Psoas muscle (tissue), 7 donors: ENCODE measurements at regions not wholly inside any gene's neighbourhood (a gene's known extent, or its start where the extent isn't known, plus 50 kb on each side); places are given as distances from the start of the nearest gene placed in this dataset.
"Not testable (repeated sequence)": the region's sequence is repeated elsewhere in the genome, so short reads cannot be mapped to it uniquely, and the experiment has no call there.

Source experiments
- ATAC-seq, 4 donors: fragments of 200-7000 bp; cut with Tn5 transposase; one replicate each; pipeline ENCODE4 v1.9.1; 2020; ENCODE audit warnings: moderate library complexity in 3 of 4, mild to moderate bottlenecking in 2 of 4
- DNase-seq, 2 donors: peaks; one replicate each; pipeline ENCODE4 v3.0.0-alpha.2; 2020
- H3K27ac ChIP-seq: fragments of 200-600 bp; one replicate; pipeline ENCODE4 v1.8.0; 2022
- H3K27me3 ChIP-seq, 3 donors: fragments of 200-600 bp in 1 of 3; one replicate each; pipeline versions ENCODE4 v1.6.1 to v1.8.0; 2013 to 2022; ENCODE audit warnings: low read length in 2 of 3, mild to moderate bottlenecking in 2 of 3, moderate library complexity in 1 of 3; ENCODE audit not compliant: insufficient read depth in 3 of 3
- H3K36me3 ChIP-seq, 2 donors: fragments of 200-600 bp in 1 of 2; one replicate each; pipeline versions ENCODE4 v1.6.1 to v1.8.0; 2013 to 2022; ENCODE audit warnings: low read depth in 1 of 2, mild to moderate bottlenecking in 1 of 2, moderate library complexity in 1 of 2; ENCODE audit not compliant: insufficient read depth in 1 of 2
- H3K4me1 ChIP-seq: fragments of 200-600 bp; one replicate; pipeline ENCODE4 v1.8.0; 2022
- H3K4me3 ChIP-seq: fragments of 200-600 bp; one replicate; pipeline ENCODE4 v1.8.0; 2022; ENCODE audit warnings: mild to moderate bottlenecking
- H3K9me3 ChIP-seq: fragments of 200-600 bp; one replicate; pipeline ENCODE4 v1.8.0; 2022
- WGBS, 3 donors: extraction: QIAGEN DNeasy Blood & Tissue Kit; methylation state at CpG; one replicate each; pipeline versions ENCODE4 v1.1.6 to v1.1.7; 2013; 5-methylcytosine and 5-hydroxymethylcytosine counted together
- intact Hi-C, 2 donors: fragments of 100-400 bp; cut with DNase I; formaldehyde crosslinking; loops; one replicate each; pipeline versions ENCODE4 v1.11.0 to v1.14.2; 2022
- TF ChIP-seq, protein P1 (sequence below): fragments of 200-600 bp; IDR thresholded peaks from one replicate; pipeline ENCODE4 v1.8.0; 2022; ENCODE audit warnings: antibody characterized with exemption
- donor health status: healthy with polysubstance abuse.
- donor health status: DM: no; HTN: no; CAD: no; lungs with moderate emphysema.
- donor health status: Bipolar disorder and iron deficiency.
- donor health status: healthy.
- donor health status: DM: yes; HTN: yes; CAD: no.
- donor health status: DM: no; HTN: no; CAD: no.
- donor health status: DM: yes; HTN: yes; CAD: no.

DNA sequence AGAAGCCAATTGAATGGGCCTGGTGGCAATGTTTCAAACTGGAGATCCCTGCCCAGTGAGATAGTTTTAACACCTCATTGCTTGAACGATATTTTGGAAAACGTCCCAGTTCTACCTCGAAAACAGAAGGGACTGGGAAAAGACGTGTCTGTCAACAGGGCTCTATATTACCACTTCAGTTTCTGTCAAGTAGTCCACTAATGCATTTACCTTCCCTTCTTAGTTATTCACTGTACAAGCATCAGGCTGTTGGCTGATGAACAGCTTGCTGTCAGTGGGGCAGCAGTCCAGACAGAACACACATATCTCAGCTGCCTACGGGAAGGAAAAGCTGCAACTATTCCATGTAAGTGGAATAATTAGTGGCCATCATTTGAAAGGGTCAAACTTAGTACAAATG lies 794.7 kb upstream of the GBE1 start:
- TF ChIP-seq, protein P1, sequence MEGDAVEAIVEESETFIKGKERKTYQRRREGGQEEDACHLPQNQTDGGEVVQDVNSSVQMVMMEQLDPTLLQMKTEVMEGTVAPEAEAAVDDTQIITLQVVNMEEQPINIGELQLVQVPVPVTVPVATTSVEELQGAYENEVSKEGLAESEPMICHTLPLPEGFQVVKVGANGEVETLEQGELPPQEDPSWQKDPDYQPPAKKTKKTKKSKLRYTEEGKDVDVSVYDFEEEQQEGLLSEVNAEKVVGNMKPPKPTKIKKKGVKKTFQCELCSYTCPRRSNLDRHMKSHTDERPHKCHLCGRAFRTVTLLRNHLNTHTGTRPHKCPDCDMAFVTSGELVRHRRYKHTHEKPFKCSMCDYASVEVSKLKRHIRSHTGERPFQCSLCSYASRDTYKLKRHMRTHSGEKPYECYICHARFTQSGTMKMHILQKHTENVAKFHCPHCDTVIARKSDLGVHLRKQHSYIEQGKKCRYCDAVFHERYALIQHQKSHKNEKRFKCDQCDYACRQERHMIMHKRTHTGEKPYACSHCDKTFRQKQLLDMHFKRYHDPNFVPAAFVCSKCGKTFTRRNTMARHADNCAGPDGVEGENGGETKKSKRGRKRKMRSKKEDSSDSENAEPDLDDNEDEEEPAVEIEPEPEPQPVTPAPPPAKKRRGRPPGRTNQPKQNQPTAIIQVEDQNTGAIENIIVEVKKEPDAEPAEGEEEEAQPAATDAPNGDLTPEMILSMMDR: no peak
- H3K9me3 ChIP-seq: no peaks in the 10 kb centered on the region
- H3K4me3 ChIP-seq: no peak overlapping the region
- ATAC-seq (no peak), DNase-seq (no peak)
- no peak overlapping the region for H3K27ac ChIP-seq
- H3K27me3 ChIP-seq: no peaks in the 10 kb centered on the region
- no peaks in the 10 kb centered on the region for H3K4me1 ChIP-seq
- H3K36me3 ChIP-seq: no peaks in the 10 kb centered on the region
- intact Hi-C loops: no loop called here
- 55 to 67% (median 58%) methylated on average over 5 of the region's 5 CpGs for WGBS, 3 donors

DNA sequence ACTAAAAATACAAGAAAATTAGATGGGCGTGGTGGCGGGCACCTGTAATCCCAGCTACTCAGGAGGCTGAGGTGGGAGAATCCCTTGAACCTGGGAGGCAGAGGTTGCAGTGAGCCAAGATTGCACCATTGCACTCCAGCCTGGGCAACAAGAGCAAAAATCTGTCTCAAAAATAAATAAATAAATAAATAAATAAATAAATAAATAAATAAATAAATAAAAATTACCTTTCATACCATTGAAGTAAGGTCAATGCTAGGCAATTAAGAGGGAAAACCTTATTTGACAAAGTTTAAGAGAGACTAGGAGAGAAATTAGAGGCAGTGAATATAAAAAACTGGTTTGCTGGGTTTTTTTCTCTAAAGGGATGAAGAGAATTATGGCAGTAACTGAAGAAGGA lies 781.1 kb upstream of the GBE1 start:
- ATAC-seq, H3K36me3 ChIP-seq, H3K4me3 ChIP-seq, intact Hi-C loops, H3K4me1 ChIP-seq, H3K27ac ChIP-seq, H3K9me3 ChIP-seq, H3K27me3 ChIP-seq, DNase-seq: not testable (repeated sequence)
- 91 to 97% (median 96%) methylated on average over 2 of the region's 2 CpGs for WGBS, 3 donors

DNA sequence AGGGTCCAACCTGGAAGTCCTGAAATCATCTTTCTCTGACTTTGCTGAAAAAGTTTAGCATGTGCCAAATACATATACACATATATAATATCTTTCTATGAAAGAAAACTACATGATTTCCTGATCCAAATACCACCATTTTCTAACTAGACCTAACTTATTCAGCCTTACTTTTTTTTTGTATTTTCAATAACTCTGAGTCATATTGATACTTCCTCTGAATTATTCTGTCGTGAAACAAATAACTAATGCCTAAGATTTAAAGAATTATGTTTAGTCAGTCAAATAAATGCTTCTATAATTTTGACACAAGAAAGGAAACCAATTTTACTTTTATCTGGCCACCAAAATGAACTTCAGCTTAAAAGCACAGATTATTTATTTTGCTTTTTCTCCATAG lies 760.2 kb upstream of the GBE1 start:
- Histone ChIP-seq H3K9me3 (no peaks in the 10 kb centered on the region), H3K27ac (no peak overlapping the region), H3K36me3 (no peaks in the 10 kb centered on the region), H3K4me1 (no peaks in the 10 kb centered on the region), H3K4me3 (no peak overlapping the region), H3K27me3 (no peaks in the 10 kb centered on the region)
- ATAC-seq: no peak
- 80 to 84% (median 81%) methylated on average over 1 of the region's 1 CpG for WGBS, 3 donors
- intact Hi-C loops: no loop called here
- TF ChIP-seq, protein P1: no peak
- DNase-seq: no peak

DNA sequence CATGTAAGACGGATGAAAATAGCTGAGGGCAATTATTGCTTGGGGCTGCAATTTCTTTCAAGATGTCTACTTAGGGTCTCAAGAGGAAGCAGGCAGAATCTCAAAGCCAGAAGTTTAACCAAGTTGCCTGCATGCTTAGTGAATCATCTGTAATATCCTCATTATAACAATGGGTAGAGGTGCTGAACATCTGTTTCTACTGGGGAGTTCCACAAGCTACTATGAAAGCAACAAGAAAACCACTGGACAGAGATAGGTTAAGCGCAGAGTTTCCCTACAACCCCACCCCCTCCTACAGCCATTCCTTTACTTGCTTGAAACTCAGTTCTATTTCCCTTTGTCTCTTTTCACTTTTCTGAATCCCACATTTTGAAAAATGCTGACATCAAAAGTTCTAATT lies 759.4 kb upstream of the GBE1 start:
- no peak overlapping the region for H3K4me3 ChIP-seq
- no peak for DNase-seq
- H3K27me3 ChIP-seq: no peaks in the 10 kb centered on the region
- TF ChIP-seq, protein P1: no peak
- H3K4me1 ChIP-seq: no peaks in the 10 kb centered on the region
- no peaks in the 10 kb centered on the region for H3K9me3 ChIP-seq
- H3K27ac ChIP-seq: no peak overlapping the region
- intact Hi-C loops: no loop called here
- no peaks in the 10 kb centered on the region for H3K36me3 ChIP-seq
- WGBS, 3 donors: 68 to 92% (median 75%) methylated on average over 2 of the region's 2 CpGs
- ATAC-seq: no peak

DNA sequence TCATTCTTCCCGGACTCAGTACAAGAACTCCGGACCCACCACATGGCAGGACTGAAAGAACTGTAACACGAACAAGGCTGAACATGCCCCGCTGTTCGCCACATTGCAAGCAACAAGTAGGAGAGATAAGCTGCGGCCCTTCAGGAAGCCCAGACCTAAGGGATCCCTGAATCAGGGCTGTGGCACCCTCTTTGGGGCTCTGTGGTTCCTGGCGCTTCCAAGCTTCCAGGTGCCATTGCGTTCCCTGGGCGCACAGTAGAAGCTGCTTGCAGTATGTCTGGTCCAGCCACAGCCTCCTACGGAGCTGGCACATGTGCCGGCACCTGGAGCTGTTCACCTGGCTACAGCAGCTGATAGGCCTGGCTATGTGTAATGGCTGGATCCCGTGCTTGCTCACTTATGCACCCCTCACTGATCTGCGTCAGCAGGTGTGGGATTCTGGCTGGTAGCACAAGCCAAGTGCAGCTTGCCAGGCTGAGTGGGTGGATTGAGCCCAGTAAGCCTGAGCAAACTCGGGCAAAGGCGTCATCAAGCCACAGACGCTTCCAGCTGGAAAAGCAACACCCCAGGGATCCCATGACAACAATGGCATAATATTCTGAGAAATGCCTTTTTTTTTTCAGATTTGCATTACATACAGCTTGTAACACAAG lies 748.6 kb upstream of the GBE1 start:
- intact Hi-C loops: no loop called here
- no peaks in the 10 kb centered on the region for H3K4me1 ChIP-seq
- 62 to 72% (median 66%) methylated on average over 16 of the region's 16 CpGs for WGBS, 3 donors
- H3K27ac ChIP-seq: no peak overlapping the region
- TF ChIP-seq, protein P1: no peak
- H3K9me3 ChIP-seq: no peaks in the 10 kb centered on the region
- no peak overlapping the region for H3K4me3 ChIP-seq
- no peak for ATAC-seq
- no peaks in the 10 kb centered on the region for H3K36me3 ChIP-seq
- no peaks in the 10 kb centered on the region for H3K27me3 ChIP-seq
- no peak for DNase-seq
